CD4-positive, alpha-beta T cell treated with Interleukin-6 for 4 hours (primary cell): ENCODE measurements at regions not wholly inside any gene's neighbourhood (a gene's known extent, or its start where the extent isn't known, plus 50 kb on each side); places are given as distances from the start of the nearest gene placed in this dataset.
"Not testable (repeated sequence)": the region's sequence is repeated elsewhere in the genome, so short reads cannot be mapped to it uniquely, and the experiment has no call there.

Source experiments
- DNase-seq: peaks from one replicate; pipeline ENCODE4 v3.0.0-alpha.2; 2020; ENCODE audit warnings: mixed read lengths

DNA sequence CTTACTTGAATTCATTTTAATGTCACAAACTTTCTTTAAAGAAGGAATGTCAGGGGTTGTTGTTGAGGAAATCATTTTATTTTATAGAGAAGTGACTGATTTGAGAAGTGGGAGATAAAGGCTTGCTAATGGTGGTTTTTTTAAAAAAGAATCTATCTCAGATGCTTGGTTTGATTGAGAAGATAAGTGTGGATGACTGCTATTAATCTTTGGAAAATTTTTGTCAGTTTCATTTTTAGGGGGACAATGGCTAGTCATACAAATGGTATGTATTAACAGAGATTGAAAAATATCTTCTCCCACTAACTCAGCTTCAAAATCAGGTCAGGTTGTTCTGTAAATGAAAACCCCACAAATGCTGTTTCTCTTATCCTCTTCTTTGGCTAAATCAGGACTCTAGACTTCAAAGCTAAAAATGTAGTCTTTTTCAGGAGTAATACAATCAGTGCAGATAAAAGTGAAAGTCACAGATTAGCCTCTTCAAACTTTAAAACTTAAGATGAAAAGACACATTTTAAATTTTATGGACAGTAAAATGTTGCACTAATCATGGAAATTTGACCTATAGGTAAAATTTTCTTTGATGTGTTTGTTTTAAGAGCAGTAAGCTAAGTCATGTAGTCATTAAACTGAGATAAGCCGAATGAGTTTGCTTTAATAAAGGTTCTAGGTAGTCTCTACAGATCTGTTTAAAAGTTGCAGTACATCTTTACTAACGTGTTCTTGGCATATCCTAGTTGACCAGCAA lies 674.2 kb upstream of the VRK2 start:
- no peak for DNase-seq

GRCh38 chr2:57373530-57373929 lies 673.1 kb upstream of the VRK2 start:
- no peak for DNase-seq

- no peak for DNase-seq
Measured at GRCh38 chr2:57376985-57377384, 669.6 kb upstream of the VRK2 start.

GRCh38 chr2:57386305-57386704 lies 660.3 kb upstream of the VRK2 start:
- no peak for DNase-seq

- no peak for DNase-seq
Measured at GRCh38 chr2:57396355-57397098, 650.1 kb upstream of the VRK2 start.

DNA sequence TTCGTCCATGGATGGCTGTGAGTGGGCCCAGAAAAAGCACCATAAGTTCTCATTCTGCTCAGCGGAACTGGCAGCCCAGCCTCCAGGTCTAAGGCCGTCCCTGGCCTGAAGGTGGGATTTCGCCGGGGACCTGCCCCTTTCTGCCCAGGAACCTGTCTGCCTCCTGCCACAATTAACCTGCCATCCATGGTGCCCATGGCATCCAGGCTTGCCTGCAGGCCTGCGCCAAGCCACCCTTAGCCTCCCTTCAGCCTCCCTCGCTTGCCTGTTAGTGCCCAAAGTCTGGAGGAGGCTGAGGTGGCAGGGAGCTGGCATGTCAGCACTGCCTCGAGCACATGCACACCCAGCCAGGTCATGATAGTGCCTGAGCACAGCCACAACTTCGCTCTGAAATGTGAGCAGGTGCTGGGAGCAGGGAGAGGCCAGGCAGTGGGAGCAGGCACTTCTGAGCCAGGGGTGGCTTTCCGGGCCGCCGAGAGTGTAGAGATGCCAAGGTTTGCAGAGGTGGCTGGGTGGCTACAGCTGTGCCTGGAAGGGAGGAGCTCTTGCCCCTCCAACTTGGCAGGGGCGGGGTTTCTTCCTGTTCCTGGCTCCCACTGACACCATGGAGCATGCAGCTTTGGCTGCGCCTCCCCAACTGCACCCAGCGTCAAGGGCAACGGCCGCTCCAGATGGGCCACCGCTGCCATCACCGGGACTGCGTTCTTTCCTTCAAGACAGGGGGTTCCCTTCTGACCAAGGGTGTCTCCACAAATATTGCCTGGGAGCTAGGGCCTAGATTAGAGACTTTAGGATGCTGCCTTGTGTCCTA lies 648.9 kb upstream of the VRK2 start:
- DNase-seq, result no peak

DNA sequence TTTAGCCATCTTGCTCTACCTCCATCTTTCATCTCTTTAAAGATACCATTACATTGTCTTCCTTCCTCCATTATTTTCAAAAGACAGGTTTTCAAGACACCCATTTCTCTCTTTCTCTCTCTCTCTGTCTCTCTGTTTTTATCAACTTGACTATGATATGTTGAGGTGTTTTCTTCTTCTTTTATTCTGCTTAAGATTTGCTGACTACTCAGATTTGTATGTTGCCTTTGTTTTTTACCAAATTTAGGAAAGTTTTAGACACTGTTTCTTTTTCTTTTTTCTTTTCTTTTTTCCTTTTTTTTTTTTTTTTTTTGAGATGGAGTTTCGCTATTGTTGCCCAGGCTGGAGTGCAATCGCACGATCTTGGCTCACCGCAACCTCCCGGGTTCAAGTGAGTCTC lies 647.5 kb upstream of the VRK2 start:
- no peak for DNase-seq

- no peak for DNase-seq
Measured at GRCh38 chr2:57402096-57402495, 644.5 kb upstream of the VRK2 start.

- no peak for DNase-seq
Measured at GRCh38 chr2:57402755-57403154, 643.9 kb upstream of the VRK2 start.

DNA sequence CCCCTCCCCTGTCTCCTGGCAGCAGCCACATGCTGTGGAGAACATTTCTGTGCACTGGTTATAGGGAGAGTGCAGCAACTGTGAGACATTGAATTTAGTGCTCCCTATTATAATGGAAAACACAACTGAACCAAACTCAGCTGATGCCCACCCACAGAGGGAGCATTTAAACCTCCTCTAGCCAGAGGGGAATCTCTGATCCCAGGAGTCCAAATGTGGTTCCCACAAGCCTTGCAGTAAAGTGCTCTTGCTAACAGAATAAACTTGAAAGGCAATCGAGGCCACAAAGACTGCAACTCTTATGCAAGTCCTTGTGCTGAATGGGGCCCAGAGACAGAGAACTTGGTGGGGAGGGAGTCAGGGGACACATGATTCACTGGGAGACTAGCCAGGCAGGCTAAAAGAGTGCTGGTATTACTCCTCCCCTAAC lies 638.8 kb upstream of the VRK2 start:
- no peak for DNase-seq

- DNase-seq, result no peak
Measured at GRCh38 chr2:57408587-57408986, 638.0 kb upstream of the VRK2 start.

DNA sequence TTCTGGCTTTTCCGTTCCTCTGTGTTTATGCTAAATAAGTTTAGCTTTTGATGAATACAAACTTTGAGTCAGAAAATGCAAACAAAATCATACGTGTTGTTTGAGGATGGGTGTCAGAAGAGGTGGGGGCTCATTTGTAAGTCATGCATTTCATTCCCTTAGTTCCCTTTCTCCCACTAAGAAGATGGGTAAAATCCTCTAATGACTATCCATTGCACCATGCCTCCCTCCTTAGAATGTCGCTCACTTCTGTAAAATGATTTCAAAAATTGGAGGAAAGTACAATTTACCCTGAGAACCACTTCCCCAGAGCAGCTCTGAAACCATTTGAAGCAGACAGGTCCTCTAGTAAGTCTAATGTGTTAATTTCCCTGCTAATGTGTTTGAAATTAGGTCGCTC lies 629.6 kb upstream of the VRK2 start:
- DNase-seq, result no peak

DNA sequence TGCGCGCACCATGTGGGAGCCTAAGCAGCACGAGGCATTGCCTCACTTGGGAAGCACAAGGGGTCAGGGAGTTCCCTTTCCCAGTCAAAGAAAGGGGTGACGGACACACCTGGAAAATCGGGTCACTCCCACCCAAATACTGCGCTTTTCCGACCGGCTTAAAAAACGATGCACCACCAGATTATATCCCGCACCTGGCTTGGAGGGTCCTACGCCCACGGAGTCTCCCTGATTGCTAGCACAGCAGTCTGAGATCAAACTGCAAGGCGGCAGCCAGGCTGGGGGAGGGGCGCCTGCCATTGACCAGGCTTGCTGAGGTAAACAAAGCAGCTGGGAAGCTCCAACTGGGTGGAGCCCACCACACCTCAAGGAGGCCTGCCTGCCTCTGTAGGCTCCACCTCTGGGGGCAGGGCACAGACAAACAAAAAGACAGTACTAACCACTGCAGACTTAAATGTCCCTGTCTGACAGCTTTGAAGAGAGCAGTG lies 627.7 kb upstream of the VRK2 start:
- DNase-seq, result not testable (repeated sequence)

DNA sequence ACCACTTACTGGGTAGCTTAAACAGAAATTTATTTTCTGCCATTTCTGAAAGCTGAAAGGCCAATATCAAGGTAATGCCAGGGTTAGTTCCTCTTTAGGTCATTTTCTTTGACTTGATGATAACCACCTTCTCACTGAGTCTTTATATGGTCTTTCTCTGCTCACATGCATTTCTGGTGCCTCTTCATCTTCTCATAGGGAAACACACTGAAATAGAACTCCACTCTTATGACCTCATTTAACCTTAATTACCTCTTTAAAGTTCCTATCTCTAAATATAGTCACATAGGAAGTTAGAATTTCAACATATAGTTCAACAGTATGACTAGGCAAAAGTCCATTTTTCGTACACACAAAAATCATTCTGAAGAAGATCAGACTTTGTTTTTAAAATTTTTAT lies 616.8 kb upstream of the VRK2 start:
- DNase-seq, result no peak

- no peak for DNase-seq
Measured at GRCh38 chr2:57432528-57432927, 614.1 kb upstream of the VRK2 start.

DNA sequence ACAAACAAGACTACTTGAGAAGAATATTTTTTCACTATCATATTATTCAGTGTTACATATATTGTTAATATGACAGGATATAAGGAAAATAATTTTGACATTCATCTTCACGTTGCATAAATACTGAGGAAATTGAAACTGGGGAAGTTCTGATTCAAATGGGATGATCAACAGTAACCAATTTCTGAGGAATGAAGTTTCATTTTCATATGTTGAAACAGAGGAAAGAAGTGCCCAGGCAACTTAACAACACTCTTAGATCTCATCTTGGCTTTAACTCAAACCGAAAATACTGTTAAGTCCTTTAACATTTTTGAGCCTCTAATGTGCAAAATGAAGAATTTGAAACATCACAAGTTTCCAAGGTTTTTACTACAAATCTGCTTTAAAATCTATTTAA lies 612.2 kb upstream of the VRK2 start:
- DNase-seq, result no peak

GRCh38 chr2:57434972-57435371 lies 611.6 kb upstream of the VRK2 start:
- DNase-seq, result no peak

DNA sequence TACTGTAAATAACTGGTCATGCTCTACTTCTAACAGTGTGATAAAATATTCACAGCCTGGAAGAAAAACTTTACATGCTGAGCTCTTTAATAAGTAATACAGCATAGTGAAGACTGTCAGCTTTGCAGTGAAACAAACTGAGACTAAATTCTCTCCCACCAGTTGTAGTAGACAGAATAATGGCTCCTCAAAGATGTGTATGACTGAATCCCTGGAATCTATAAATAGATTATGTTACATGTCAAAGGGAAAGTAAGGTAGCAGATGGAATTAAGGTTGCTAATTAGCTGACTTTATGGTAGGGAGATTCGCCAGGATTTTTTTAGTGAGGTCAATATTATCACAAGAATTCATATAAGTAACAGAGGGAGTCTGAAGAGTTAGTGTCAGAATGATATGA lies 609.5 kb upstream of the VRK2 start:
- no peak for DNase-seq

- DNase-seq, result no peak
Measured at GRCh38 chr2:57440437-57440836, 606.2 kb upstream of the VRK2 start.

DNA sequence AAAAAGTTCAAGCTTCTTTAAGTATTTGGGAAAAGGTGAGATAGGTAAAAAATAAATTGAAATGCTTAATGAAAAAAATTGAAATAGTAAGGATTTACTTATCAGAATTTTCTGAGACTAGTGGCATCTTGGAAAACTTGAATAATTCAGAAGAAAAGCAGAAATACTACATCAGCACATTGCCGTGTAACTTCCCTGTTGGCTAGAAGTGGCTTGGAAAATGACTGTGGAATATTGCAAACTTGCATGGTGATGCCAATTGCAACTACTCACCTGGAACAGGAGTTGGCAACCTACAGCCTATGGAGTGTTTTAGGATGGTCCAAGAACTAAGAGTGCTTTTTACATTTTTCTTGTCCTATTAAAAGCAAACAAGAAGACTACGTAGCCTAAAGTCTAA lies 603.5 kb upstream of the VRK2 start:
- no peak for DNase-seq

- no peak for DNase-seq
Measured at GRCh38 chr2:57443973-57444521, 602.6 kb upstream of the VRK2 start.

DNA sequence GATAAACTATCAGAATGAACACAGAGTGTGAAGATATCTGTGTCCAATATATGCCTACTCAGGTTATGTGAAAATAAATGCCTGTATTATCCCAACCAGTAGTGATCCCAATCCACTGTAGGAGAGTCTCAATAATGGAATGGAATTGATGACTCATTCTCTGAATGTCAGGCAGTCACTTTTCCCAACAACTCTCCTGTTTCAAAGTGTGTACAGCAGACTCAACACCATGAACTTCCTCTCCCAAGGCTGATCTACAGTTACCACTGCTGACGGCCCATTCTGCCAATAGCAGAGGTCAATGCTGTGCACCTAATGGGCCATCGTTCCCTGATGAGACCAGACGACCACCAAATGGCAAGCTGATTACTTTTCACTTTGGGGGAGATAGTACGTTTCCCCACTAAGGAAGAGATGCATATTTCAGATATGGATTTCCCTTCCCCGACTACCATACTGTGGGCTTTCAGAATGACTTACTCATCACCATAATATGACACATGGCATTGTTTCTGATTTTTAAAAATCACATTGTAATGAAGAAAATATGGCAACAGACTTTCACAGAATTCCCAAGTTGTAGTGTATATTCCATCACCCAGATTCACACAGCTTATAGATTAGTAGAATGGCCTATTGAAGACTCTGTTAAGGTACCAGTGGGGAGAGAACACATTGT lies 601.7 kb upstream of the VRK2 start:
- no peak for DNase-seq

GRCh38 chr2:57448816-57449215 lies 597.8 kb upstream of the VRK2 start:
- no peak for DNase-seq
